T follicular helper cell (primary cell): ENCODE measurements at regions not wholly inside any gene's neighbourhood (a gene's known extent, or its start where the extent isn't known, plus 50 kb on each side); places are given as distances from the start of the nearest gene placed in this dataset.

Experiments used
- DNase-seq: peaks from one replicate; pipeline ENCODE4 v3.0.0-alpha.2; 2020; ENCODE audit warnings: low read depth

GRCh38 chr9:129400971-129401622 lies 219.8 kb downstream of the C9orf50 start:
- DNase-seq: no peak

- no peak for DNase-seq
Measured at GRCh38 chr9:129400001-129400970, 220.6 kb downstream of the C9orf50 start.

- no peak for DNase-seq
Measured at GRCh38 chr9:129399634-129399990, 221.3 kb downstream of the C9orf50 start.

GRCh38 chr9:129398961-129399633 lies 221.0 kb upstream of the IER5L start:
- no peak for DNase-seq

- DNase-seq: no peak
Measured at GRCh38 chr9:129398101-129398960, 220.3 kb upstream of the IER5L start.

- DNase-seq: no peak
Measured at GRCh38 chr9:129397335-129397734, 219.3 kb upstream of the IER5L start.

GRCh38 chr9:129396365-129396708 lies 218.3 kb upstream of the IER5L start:
- DNase-seq: no peak

GRCh38 chr9:129395633-129396364 lies 217.7 kb upstream of the IER5L start:
- DNase-seq: no peak

- no peak for DNase-seq
Measured at GRCh38 chr9:129394886-129395279, 216.8 kb upstream of the IER5L start.

GRCh38 chr9:129394061-129394885 lies 216.2 kb upstream of the IER5L start:
- DNase-seq: no peak

- no peak for DNase-seq
Measured at GRCh38 chr9:129393064-129393463, 215.0 kb upstream of the IER5L start.

- no peak for DNase-seq
Measured at GRCh38 chr9:129392093-129392541, 214.1 kb upstream of the IER5L start.

- no peak for DNase-seq
Measured at GRCh38 chr9:129391221-129391661, 213.2 kb upstream of the IER5L start.

- no peak for DNase-seq
Measured at GRCh38 chr9:129390541-129390940, 212.5 kb upstream of the IER5L start.

- no peak for DNase-seq
Measured at GRCh38 chr9:129387822-129388221, 209.8 kb upstream of the IER5L start.

GRCh38 chr9:129386812-129387177 lies 208.7 kb upstream of the IER5L start:
- DNase-seq: no peak

- DNase-seq: no peak
Measured at GRCh38 chr9:129385211-129385934, 207.3 kb upstream of the IER5L start.

GRCh38 chr9:129384491-129385210 lies 206.6 kb upstream of the IER5L start:
- DNase-seq: no peak
